GM21723 (cell line): ENCODE measurements at regions not wholly inside any gene's neighbourhood (a gene's known extent, or its start where the extent isn't known, plus 50 kb on each side); places are given as distances from the start of the nearest gene placed in this dataset.

ENCODE experiments used
- ATAC-seq: cut with Tn5 transposase; IDR thresholded peaks from one replicate; pipeline ENCODE4 v1.9.1; 2021; ENCODE audit warnings: mild to moderate bottlenecking, moderate library complexity; ENCODE audit not compliant: unreplicated experiment

DNA sequence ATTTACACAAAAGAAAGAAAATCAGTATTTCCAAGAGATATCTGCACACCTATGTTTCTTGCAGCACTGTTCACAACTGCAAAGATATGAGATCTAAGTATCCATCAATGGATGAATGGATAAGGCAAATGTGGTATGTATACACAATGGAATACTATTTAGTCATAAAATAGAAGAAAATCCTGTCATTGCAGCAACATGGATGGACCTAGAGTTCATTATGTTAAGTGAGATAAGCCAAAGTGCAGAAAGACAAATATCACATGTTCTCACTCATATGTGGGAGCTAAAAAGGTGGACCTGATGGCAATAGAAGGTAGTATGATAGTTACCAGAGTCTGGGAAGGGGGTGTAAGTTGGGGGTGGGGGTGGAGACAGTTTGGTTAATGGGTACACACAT lies 1171.6 kb downstream of the SORCS1 start:
- no peak for ATAC-seq

DNA sequence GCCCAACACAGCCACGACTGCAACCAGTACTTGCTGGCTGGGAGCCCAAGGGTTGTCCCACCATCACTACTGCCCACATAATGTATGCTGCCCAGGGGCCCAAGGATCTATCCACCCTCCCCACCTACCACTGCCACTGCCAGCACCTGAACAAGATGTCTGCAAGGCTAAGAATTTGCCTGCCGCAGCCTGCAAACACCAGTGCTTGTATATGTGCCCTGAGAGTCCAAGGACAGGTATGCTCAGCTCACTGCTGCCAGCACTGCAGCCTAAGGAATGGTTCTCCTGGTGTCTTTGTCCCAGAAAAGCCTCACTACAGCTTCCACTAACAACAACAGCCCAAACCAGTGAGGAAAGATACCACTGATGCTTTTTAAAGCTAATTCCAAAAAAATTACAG lies 1174.0 kb downstream of the SORCS1 start:
- no peak for ATAC-seq

DNA sequence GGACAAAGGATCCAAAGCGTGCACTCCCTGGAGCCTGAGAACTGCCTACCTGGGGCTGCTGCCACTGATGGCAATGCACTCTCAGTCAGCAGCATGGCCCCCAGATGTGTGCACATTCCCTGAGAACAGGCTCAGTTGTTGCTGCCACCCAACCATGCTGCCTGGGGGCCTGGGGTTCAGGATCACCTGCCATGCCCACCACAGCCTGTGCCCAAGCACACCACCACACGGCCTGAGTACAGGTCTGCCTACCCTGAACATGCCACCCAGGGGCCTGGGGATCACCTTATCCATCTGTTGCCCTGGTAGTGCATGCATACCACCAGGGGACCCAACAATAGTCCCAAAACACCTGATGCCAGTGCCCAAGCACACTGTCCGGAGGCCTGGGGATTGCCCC lies 1174.5 kb downstream of the SORCS1 start:
- no peak for ATAC-seq

DNA sequence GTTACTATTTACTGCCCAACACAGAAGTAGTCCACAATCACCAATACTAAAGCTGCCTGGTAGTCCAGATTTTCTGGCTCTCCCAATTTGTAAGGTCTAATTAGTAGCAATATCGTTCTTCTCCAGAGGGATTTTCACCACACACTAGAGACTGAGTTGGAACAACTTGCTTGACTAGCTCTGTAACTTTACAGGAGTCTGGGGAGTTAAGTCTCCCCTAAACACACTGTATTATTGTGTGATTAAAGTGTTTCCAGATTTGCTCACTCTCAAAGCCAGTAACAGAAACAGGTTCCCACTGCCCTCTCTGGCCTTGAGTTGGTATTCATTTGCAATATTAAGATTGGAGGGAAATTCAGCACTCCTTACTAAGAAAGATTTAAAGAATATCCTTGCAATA lies 1175.7 kb downstream of the SORCS1 start:
- no peak for ATAC-seq

DNA sequence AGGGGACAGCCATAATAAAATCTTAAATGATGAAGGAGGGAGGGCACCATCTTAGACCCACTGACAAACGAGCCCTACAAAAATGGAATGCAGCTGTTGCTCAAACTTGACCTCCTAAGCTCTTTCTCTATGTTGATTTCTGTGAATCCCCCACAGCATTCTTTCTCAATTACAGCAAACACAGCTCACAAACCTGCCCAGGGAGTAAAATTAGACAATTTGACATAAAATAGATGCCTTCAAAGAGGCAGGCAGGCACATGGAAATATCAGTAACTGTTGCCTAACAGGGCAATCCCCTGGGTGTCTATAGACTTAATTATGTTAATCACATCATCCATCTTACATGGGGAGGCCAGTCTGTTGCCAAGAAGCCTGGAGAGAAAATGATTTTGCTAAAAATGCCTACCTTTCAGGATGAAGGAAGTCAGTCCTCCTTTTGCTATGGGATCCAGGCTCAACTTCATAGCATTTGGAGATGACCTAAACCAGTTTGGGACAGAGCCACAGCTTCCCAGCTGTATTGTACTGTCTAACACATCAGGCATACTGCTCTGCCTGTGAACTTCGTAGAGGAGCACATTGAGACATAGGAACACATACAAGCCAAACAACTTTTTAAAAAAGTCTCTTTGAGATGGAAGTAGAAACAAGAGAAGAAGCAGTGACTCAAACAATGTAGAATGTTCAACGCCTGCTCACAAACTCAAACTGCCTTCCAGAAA lies 1177.4 kb downstream of the SORCS1 start:
- no peak for ATAC-seq

DNA sequence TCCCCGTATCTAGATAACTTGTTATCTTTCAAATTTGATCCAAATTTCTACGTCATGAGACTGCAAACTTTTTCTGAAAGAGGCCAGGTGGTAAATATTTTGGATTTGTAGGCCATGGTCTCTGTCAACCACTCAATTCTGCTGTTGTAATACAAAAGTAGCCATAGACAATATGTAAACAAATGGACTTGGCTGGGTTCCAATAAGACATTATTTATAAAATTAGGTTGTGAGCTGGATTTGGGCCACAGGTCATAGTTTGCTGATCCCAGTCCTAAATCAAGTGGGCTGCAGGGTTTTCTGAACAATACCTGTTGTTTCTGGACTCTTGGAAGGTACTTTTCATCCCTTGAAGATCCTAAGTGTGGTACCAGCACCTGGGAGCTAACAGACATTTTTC lies 1178.0 kb downstream of the SORCS1 start:
- no peak for ATAC-seq

DNA sequence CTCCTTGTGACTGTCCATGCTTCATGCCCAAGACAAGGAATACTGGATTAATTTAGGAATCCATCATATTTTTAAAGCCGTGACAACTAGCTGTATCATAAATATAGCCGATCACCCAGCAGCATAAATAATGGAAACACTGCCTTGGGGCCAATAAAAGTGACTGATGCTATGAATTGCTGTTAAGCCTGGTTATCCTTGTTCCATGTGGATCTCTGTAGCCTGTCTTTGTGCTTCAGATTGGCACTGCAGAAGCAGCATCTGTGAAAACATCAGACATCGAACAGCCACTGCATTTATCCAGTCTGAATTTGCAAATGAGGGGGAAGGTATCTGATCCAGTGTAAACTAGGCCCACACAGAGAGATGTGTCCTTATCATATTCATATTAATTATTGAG lies 1181.8 kb downstream of the SORCS1 start:
- ATAC-seq: no peak

DNA sequence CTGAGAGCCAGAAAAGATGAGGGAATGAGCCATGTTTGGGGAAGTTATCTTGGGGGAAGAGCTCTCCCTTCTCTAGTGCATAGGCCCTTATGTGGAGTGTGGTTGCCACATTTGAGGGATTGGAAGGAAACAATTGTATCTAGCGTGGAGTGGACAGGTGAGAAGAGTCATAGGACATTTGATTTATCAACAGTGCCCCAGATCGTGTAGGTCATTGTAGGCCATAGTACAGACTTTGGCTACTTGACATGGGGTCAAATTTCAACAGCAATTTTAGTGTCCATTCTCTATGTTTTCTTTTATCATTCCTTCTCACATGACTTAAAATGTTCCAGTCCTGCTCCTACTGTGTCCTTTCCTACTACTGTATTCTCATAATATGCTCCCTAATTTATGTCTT lies 1182.8 kb downstream of the SORCS1 start:
- no peak for ATAC-seq

DNA sequence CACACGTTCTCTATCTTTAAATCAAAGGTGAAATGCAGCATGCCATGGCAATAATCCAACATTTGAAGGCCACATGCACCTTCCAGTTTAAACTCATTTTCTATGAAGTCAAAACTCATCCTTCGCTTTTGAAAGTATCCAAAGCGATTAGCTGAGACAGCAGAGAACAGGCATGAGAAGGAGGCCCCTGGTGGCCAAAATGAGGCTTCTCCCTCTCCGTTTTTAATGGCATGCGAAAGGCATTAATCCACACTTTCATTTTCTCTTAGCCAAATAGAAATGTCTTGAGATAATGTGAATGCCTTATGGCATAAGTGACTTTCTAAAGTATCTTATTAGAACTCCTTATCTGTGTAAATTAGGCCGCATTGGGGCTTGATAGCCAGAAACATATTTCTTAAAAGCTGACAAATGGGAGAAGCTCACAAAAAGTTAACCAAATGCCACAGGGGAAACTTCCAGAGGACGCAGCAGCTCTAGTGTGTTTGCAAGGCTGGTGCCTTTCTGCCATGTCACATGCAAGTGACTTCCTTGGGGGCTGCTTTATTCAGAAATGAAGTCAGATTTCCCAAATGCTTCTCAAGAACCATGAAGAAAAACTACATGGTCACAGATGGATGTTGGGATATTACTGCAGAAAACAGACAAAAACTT lies 1189.6 kb downstream of the SORCS1 start:
- no peak for ATAC-seq

DNA sequence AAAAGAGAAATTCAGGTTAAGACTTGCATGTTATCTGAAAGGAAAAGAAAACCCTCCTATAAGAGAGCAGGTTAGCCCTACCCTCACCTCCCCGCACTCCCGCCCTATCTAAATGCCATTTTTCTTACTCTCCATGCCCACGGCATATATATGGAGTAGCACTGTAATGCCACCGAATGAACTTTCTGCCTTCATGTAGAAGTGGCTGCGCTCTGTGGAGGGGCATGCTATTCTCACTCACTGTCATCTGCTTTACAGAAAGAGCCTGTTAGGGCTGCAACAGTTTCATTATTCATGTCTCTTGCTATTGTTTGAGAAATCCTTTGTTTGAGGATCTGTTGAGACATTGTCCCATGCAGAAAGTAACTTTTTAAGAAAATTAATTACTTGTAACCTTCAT lies 1190.6 kb downstream of the SORCS1 start:
- no peak for ATAC-seq

DNA sequence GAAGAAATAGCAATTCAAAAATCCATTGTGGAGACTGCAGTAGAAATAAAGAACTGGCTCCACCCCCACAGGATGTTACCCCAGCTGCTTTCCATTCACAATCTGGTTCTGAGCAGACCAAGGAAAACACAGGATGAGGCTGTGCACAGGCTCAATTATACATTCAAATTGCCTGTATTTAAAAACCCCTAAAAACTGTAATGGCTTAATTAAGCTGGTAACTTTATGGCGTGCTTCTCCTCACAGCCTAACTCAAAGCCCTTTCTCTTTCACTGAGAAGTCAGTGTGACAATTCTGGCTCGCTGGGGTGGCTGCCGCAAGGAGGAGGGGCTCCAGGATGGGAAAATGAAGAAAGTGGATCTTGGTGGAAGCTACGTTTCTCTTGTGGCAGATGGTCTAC lies 1191.1 kb downstream of the SORCS1 start:
- ATAC-seq: no peak

DNA sequence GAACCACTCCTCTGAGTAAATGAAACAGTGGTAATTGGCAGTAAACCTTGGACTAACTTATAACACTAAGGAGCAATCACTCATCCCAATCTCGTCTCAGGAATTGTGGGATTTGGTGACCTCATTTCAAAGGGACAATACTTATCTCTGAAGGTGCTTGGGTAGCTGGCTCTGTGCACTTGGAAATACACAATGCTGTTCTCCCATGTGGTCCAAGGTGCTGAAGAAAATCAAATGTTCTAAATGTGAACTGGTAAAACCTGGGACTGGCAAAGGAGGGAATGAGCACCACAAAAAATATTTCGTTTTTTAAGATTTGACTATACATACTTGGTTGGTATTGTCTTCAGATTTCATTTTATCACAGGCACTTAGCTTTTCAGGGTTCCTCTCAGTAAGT lies 1193.0 kb downstream of the SORCS1 start:
- ATAC-seq: no peak

DNA sequence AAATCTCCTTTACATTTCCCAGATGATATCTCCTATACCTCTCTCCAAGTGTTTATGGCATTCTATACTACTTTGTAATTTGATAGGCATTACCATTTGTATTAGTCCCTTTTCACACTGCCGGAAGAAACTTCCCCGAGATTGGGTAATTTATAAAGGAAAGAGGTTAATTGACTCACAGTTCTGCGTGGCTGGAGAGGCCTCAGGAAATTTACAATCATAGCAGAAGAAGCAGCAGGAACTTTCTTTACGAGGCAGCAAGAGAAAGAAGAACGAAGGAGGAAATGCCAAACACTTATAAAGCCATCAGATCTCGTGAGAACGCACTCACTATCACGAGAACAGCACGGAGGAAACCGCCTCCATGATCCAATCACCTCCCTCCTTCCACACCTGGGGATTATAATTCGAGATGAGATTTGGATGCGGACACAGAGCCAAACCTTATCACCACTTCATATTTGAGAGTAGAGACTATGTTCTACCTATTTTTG lies 1194.6 kb downstream of the SORCS1 start:
- no peak for ATAC-seq

DNA sequence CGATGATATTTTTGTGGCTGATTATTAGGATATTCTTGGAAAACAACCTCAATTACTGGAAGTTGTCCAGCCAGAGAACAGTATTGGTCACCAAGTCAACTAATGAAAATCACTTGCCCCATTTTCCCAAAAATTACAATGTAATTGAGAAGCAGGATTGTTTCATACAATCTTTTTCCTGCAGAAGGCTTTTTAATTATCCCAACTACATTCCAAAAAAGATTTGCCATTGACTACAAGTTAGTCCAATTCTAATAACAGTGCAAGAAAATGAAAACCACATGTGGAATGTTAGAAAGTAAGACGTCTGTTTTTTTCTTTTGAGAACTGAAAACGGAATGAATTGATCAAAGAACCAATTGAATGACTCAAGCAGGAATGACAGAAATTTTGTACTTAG lies 1195.8 kb downstream of the SORCS1 start:
- no peak for ATAC-seq

DNA sequence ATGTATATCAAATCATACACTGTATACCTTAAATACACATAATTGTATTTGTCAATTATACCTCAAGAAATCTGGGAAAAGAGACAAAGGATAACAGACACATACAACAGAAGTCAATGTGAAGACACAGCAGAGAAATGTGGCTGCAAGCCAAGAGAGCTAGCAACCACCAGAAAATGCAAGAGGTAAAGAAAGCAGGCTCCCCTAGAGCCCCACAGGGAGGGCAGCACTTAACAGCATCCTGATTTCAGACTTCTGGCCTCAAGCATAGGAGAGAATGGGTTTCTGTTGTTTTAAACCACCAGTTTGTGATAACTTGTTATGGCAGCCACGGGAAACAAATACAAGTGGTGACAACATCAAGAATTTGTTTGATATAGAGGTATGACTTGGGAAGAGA lies 1197.2 kb downstream of the SORCS1 start:
- ATAC-seq: no peak

DNA sequence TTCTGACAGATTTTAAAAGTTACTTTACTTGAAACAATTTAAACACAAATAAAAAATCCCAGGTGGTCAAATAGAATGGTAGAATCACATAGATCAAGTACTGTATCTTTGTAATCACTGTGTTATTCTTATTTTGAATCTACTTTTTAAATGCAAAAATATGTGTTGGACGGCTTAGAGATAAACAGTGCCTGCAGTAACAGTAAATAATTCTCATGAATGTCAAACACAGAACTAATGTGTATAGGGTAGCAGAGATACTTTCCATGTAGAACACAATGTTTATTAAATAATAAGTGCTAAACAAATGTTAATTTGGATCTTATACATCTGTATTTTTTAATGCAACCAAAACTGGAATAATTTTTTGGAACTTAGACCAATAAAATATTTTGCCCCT lies 1199.4 kb downstream of the SORCS1 start:
- no peak for ATAC-seq

DNA sequence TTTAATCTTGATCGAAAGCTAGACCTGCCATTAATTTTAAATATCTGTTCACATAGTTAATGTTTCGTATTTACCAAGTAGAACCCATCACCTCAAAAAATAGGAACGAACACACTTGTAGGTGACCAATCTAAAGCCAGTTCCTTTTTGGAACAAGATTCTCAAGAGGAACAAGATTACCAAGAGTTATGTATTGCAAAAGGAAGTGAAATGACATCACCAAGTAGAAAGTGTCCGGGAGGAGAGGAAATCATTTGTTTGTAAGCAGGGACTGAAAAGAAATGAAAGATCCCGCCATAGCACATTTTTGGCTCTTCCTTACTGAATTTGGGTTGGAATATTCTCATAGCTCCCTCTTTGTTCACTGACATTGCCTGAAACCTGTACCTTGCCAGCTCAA lies 1200.5 kb downstream of the SORCS1 start:
- ATAC-seq: no peak

DNA sequence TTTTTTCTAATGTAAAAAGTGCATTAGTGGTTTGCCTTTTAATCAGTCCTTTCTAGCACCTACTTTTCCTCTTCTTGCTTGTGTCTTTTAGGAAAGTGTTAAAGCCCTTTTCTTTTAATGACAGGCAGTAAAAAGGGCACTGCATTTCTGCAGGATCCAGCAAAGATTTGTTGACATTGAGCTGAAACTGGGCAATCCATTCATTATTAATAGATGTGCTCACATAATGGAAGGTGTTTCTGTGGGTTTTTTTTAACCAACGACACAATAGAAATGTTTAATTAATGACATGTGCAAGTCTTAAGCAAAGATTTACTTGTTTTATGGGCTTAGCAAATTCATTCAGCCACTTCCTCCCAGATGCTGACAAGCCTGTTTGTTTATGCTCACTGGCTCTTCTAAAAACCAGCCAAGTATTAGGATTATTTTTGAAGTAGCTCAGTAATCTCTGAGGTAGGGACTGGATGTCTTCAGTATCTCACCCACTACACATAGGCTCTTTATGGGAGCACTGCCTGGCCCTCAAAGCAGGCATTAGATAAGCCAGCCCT lies 1201.1 kb downstream of the SORCS1 start:
- ATAC-seq: no peak

DNA sequence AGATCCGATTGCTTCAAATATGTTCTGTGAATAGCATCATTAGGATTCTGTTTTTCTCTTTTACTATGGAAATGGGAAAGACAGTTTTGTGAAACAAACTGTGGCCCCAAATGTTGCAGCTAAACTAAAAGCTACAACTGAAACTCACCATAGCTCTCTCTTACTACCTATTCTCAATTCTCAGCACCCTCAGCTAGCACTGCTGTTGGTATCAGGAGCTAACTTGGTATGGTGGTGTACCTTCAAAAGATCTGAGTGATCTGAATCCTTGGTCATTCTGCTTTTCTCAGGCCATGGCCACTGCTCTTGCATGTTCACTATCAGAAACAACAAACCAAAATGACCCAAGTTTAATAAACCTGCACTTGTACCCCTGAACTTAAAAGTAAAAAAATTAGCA lies 1208.0 kb downstream of the SORCS1 start:
- ATAC-seq: no peak

DNA sequence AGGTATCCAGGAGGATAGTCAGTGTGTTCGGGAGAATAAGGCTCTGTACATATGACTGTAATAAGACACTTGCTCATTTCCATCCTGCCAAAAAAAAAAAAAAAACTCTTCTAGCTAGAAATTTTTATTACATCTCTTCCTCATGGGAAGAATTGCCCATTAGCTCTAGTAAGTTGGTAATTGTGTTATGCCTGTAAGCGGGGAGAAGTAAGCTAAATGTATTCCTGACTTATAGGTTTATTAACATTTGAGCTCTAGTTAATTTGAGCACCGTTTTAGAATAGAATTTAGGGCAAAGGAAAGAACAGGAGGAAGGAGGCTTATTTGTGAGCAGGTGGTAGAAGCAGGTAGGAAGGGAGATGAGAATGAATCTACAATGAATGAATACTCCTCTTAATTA lies 1210.6 kb downstream of the SORCS1 start:
- ATAC-seq: no peak

DNA sequence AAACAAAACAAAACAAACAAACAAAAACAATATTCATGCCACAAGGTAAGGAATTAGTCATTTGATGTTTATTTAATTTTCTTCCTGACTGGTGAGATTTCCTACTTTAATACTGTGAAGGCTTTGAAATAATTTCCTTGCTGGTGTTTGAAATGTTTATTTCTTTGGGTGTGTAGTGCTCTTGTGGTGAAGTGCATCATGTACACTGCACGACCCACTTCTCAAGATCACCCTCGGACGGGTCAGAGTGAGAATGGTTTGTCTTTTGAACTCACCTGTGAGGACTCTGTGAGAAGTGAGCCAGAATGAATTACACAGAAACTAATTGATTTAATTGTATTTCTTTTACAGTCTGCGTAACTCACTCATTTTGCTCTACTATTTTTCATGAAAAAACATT lies 1211.5 kb downstream of the SORCS1 start:
- ATAC-seq: no peak

DNA sequence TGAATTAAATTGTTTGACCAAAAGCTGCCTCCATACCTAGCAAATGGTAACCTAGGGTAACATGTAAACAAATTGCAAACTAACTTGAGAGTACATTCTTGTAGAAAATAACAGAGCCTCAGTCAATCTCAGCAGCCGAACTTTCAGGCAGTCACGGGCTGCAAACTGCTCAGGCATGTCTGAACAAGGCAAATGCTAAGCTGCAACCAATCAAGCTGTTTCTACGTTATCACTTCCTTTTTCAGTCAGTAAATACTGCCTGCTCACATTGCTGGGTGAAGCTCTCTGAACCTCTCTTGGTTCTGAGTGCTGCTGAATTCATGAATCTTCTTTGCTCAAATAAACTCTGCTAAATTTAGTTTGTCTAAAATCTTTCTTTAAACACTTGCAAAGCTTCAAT lies 1212.4 kb downstream of the SORCS1 start:
- peak; percentile 89 for ATAC-seq
